ENCODE measurements at regions not wholly inside any gene's neighbourhood (a gene's known extent, or its start where the extent isn't known, plus 50 kb on each side); places are given as distances from the start of the nearest gene placed in this dataset.

- no peak for TF ChIP-seq POLR2A (IDR thresholded peaks at IDR 0.05)
- no peak for TF ChIP-seq CTCF (IDR thresholded peaks at IDR 0.05)
- no peak for TF ChIP-seq EP300 (IDR thresholded peaks at IDR 0.05; ENCODE audit: low read depth)
- TF ChIP-seq POLR2AphosphoS5 (IDR thresholded peaks at IDR 0.05), result no peak
These were observed 85.3 kb upstream of the DLX6 start for GRCh38 chr7:96920064-96920463.

Data from transverse colon (tissue), 4 donors.